GM21576 (cell line): ENCODE measurements at regions not wholly inside any gene's neighbourhood (a gene's known extent, or its start where the extent isn't known, plus 50 kb on each side); places are given as distances from the start of the nearest gene placed in this dataset.

Experiments
- ATAC-seq: cut with Tn5 transposase; IDR thresholded peaks from one replicate; pipeline ENCODE4 v1.9.1; 2021; ENCODE audit warnings: mild to moderate bottlenecking, moderate library complexity; ENCODE audit not compliant: unreplicated experiment

DNA sequence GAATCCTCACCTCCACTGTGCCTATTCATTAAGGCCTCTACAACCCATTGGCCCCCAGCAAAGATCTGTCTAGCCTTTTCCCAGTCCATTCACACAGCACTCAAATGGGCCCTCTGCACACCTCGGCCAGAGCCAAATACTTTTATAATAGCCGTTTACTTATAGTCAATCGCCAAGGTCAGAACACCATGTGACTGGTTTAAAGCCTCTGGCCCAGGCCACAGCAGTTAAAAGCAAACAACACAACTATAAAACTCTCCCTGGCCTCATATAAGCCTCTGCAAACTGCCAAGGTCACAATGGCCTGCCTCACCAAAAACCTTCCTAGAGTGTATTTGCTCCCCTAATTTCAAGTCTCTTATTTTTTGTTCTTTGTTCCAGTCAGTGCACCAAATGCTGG lies 562.6 kb downstream of the CAAP1 start:
- no peak for ATAC-seq

DNA sequence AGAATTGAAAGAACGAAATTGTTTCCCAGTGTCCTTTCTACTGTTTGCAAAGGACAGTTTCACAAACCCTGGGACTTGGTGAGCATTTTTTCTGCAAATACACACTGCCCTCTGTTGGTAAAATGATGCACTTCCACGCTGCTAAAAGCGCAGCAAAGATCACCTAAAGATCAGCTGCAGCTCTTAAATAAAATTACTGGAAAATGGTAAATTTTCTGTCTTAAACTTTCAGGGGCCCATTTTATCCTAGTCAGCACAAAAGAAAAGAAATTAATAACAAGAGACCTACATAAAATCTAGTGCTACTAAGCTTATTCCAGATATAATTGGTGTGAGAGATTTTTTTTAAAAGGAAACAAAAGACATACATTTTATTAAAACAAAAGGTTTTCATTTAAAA lies 566.0 kb downstream of the CAAP1 start:
- ATAC-seq: peak; percentile 74

DNA sequence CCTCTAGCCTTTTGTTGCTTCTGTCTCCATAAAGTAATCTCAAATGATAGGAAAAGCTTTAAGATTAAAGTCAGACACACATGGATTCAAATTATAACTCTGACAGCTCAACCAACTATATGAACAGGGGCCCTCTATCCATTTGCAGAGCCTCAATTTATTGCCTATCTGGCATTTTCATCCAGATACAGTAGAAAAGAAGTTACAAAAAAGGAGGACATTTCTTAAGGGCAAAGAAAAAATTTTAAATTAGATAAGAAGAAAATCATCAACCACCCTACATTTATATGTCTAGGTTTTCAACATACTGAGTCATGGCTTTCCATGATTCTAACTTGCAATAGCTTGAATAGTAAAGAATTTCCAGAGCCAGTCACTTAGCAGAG lies 567.2 kb downstream of the CAAP1 start:
- no peak for ATAC-seq

DNA sequence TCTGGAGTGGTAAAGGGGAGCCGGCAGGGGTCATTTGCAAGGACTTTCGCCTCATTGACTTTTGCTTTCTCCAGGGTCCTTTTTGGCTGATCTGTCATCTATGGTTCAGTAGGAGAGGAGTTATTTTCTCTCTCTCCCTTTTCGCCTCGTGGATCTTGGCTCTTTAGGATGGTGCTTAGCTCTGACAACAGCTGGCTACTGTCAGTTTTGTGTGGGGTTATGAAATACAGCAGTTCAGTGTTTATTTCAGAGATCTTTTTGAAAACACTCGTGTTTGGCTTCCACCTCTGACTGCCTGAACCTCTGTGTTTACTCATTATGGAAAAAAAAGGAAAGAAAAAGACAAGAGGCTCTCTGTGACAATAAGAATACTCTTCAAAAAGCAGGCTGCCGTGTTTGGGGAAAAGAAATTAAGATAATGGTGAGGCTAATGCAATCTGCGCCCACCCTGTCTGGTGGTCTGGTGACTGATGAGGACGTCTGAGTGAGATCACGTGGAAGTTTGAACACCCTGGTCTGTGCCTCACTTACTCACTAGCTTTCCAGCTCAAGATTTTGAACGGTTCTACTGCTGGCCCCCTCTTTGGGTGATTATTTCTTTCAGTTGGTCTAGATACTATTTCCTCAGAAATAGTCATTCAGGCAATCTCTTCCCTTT lies 567.7 kb downstream of the CAAP1 start:
- ATAC-seq: no peak

DNA sequence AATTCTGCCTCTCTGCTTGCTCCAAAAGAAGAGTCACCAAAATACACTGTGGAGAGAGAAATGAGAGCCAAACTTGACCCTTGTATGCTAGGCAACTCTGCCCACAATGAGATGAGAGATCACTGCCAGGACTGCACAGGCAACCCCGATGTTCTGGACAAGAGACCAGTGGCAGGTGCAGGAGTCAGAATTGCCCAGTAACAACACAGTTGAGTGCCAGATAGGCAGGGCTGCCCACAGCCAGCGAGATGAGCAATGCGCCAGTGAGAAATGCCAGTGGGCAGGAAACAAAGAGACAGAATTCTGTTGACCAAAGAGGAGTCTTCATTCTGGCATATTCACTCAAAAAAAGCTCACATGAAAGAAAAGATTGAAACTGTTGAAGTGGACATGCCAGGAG lies 570.7 kb downstream of the CAAP1 start:
- no peak for ATAC-seq

DNA sequence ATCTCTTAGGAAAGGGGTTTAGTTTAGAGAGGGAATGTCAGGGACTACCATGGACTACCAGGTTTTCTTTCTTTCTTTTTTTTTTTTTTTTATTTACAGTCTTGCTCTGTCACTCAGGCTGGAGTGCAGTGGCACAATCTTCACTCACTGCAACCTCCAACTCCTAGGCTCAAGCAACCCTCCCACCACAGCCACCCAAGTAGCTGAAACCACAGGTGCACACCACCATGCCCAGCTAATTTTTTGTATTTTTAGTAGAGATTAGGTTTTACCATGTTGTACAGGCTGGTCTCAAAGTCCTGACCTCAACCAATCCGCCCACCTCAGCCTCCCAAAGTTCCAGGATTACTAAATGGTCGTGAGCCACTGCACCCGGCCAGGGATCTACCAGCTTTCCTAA lies 572.7 kb downstream of the CAAP1 start:
- no peak for ATAC-seq

DNA sequence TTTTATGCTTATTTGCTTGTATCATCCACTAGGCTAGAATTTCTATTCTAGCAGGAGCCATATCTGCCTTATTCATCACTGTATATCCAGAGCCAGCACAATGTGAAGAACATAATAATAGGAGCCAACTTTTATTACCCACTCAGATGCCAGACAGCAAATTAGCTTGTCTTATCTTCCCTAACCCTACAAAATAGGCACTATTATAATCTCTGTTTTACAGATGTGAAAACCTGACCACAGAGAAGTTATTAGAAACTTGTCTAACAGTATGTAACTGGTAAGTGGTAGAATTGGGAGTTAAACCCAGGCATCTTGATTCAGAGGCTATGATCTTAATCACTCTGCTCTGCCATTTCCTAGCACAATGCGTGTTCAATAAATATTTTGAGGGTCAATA lies 579.5 kb downstream of the CAAP1 start:
- no peak for ATAC-seq

DNA sequence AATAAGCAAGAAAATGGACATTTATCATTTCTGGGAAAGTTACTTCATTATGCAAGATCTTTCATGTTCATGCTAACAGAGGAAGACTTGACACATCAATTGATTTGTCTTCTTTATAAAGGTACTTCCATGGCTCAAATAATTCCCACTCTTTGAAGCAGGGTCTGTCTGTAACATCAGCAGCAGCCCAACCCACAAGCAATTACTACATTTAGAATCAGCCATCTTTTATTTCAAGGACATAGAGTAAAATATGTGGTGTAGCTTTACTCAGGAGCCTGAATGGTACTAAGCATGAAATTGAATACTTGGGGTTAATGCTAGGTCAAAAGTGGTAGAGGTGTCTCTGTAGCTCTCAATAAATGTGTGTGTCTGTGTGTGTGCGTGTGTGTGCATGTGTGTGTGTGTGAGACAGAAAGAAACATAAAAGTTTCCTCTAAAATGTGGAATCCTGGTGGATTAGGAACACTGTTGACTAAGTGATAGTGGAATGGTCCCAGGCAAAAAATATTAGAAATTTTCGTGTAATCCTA lies 581.1 kb downstream of the CAAP1 start:
- no peak for ATAC-seq

DNA sequence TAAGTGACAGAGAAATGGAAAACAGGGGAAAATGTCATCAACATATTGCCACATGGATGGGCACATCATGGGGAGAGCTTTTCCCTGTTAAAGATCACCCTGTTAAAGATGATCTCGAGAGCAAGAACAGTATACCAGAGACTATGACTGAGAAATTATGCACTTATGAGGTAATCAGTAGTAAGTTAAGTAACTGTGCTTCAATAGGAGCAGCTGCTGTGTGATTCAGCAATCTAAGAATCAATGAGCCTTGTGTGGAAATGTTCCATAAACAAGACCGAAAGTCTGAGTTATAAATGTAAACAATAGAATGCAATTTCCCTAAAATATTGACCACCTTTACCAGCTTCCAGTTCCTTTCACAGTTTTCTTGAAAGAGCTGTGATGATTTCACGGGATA lies 582.3 kb downstream of the CAAP1 start:
- no peak for ATAC-seq

DNA sequence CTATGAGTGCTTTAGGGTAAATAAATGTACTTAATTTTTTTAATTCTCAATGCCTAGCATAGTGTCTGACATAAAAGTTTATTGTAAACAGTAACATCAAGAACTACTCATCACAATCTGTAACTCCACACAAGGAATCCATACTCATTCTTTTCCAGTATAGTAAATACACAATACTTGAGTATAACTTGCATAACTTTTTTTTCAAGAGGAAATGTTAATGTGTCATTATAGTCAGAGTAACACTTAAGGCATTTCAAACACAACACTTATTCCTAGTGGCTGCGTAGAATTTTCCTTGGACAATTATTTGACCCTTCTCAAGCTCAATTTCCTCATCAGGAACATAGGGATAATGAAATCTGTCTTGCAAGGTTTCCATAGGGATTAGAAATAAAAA lies 584.3 kb downstream of the CAAP1 start:
- ATAC-seq: no peak

DNA sequence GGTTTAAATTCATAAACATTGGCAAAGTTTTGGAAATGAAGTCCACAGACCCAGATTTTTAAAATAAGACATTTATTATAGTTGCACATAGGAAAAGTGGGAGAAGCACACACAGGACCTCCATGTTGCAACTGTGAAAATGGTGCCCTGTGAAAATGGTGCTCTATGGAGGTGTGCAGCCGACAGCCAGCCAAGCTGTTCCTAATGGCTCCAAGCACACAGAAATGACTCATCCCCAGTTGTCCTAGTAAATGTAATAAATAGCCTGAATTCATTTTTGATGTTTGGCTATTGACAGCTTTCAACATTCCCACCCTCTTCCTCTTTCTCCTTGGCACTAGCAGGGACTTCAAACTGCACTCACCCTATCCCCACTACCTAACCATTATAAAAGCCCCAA lies 590.9 kb downstream of the CAAP1 start:
- ATAC-seq: no peak

DNA sequence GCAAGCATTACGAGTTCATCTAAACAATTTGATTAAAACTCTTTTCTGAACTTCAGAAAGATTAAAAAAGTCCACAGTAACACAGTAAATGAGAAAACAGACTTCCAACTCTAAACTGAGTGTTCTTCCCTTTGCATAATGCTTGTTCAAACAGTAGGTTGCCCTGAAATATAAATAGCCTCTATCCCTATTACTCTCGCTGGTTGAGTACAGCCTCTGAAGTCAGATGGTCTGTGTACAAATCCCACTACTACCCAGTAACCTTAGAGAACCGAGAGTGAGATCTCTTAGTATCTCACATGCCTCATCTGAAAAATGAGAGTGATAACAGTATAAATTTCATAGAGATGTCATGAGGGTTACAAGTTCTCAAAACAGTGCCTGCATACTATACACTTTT lies 591.6 kb downstream of the CAAP1 start:
- ATAC-seq: no peak

DNA sequence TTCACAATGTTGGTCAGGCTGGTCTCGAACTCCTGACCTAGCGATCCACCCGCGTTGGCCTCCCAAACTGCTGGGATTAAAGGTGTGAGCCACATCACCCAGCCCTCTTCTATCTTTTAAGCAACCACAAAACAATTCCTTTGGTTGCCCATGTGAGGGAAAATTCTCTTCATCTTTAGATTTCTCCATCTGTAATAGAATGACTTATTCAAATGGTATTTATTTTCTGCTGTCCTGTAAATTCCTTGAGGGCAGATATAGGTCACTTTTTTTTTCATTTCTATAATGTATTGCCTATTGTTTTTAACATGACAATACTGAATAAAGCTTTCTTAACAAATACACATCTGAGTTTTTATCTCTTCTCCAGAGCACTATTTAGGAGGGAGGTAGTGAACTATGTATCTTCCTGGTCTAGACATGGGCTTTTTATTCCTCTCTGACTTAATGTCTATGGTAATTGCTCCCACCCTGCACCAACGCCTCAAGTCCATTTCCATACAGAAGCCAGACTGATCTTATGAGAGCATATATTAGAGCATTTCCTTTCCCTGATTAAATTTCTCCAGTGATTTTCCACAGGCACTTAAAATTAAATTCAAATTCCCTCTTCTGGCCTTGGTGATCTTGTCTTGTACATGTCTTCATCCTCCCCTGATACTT lies 595.6 kb downstream of the CAAP1 start:
- ATAC-seq: no peak

DNA sequence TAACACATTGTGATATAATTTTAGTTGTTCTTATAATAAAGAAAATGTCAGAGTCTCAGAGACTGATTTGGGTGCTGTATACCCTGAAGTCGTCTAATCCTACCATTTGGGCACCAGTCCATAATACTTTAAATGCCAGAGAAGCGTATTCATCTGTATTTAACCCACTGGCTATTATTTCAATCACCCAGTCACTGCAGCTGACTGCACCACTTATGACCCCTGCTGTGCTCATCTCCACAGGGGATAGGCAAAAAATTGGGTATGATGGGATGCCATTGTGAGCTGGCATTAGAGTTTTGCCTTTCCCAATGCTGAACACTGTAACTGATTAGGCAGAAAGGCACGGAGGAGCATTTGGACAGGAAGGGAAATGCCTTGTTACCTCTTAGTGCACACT lies 599.7 kb downstream of the CAAP1 start:
- ATAC-seq: no peak

DNA sequence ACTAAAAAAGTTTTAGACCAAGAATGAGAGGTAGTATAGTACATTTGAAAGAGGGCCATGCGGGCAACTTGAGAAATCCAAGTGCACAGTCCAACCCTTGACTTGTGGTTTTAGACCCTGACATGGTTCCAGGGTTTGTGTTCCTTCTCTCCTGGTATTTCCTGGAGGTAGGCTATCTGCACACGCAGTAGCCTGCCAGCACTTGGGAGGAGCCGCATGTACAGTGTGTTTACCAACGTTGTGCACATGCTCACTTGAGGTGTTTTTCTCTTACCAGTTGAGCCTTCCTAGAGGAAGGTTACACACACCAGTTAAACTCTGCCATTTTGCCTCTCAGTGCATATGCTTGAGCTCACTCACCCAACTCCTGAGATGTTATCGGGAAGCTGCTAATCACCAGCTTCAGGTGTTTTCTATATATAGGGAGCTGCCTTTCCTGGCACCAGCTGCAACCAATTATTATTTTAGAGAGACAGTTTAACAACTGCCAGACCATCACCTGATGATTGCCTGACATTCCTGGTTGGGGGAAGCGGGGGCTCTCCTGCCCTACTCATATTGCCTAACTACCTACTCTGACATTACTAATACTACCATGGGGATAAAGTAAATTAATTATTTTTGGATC lies 593.4 kb upstream of the TUSC1 start:
- ATAC-seq: no peak

DNA sequence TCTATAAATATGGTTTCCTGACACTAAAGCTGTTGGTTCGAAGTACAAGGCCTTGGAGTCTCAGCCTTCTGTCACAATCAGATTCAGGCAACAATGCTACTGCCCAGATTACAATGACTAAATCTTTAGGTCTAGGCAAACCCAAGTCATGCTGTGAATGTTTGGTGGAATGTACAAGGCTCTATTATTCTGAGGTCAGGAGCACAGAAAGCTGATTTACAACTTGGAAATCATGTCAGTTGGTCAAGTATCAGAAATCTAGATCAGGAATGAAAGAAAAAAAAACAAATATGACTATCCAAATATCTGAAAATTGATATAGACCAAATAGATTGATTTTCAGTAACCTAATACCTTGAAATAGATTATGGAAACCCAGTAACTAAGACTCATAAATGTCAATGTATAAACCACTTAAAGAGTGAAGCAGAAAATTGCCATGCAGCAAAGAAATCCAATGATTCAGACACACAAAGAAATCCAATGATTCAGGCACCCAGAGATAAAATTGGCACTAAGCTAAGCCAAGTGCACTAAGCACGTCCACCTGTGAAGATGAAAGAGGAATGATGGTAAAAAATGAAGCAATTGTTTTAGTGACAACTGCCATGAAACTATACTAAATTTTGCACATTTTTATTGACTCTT lies 588.0 kb upstream of the TUSC1 start:
- no peak for ATAC-seq

DNA sequence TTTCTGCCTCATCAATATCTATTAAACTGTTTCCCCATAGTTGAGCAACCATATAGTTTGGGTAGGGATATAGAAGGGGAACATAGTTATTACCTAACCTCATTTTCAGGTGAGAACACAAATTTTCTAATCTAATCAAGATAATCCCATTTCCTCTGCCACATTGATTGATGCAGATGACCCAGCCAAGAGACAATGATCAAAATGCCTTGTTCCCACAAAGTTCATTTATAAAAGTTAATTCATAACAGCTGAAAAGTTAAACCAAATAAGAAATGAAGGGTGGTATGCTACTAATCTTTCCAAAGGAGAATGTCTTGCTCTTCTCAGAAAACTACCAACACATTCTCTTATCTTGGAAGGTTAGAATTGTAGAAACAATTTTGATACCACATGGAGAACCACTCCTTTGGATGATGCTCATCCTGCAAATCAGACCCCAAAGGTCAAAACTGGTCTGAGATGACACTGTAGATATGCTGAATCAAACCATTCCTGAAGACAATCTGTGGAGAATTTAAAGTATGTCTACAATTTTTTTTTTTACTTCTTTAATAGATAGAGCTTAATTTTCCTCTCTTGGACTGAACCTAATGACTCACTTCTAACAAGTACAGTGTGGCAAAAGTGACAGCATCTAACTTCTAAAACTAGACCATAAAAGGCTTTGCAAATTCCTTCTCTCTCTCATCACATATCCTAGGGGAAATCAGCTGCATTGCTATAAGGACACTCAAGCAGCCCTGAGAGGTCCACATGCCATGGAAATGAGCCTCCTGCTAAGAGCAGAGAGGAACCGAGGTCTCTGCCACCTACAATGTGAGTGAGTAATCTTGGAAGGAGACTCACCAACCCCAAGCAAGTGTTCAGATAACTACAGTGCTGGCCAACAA lies 586.7 kb upstream of the TUSC1 start:
- no peak for ATAC-seq

DNA sequence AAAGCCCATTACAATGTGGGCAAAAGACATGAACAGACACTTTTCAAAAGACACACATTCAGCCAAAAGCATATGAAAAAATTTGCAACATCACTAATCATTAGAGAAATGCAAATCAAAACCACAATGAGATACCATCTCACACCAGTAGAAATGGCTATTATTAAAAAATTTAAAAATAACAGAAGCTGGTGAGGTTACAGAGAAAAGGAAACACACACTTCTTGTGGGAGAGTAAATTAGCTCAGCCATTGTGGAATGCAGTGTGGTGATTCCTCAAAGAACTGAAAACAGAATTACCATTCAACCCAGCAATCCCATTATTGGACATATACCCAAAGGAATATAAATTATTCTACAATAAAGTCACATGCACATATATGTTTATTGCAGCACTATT lies 585.2 kb upstream of the TUSC1 start:
- no peak for ATAC-seq

DNA sequence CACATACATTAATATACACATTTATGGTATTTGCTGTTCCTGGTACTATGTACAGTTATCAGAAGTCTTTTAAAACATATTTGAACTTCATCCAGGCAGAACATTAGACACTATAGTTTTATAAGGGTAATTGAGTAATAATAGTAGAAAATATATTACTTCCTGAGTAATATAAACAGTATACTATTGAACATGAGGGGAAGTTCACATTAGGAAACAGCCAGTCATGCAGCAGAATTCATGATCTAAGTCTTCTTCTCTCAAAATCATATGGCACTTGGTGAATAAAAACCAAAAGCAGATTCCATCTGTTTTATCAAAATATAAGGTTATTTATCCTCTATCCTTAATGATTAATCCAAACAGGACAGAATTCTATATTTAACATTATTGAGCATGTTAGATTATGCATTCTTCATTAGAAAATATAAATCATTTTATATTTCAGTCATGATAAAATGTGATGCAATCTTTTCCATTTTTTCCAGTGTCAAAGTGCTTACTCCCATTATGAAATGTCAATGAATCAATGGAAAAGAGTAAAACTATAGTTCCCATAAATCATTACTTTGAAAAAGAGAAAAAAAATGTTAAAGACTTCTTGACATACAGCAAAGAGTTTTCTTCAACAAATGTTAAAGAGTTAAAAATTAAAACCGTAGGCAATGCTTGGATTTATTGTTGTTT lies 584.3 kb upstream of the TUSC1 start:
- ATAC-seq: no peak
